IMR-90 (cell line): ENCODE measurements at regions not wholly inside any gene's neighbourhood (a gene's known extent, or its start where the extent isn't known, plus 50 kb on each side); places are given as distances from the start of the nearest gene placed in this dataset.

Experiments
- ATAC-seq: fragments of 200-7000 bp; cut with Tn5 transposase; 2 replicates; pipeline ENCODE4 v1.9.1; 2020; ENCODE audit warnings: low read depth, mild to moderate bottlenecking, moderate library complexity
- BruUV-seq: library from RNA; stranded (reverse); fragments of 400-500 nt; replicated peaks from 2 replicates; lab custom pipeline; 2021; lab: Mats Ljungman, UMichigan
- CTCF ChIA-PET: fragments of 300-600 bp; formaldehyde crosslinking; extraction: SDS; loops from one replicate; lab custom pipeline; 2021; ENCODE audit warnings: antibody characterized with exemption; lab: Yijun Ruan, JAX
- POLR2A ChIA-PET: fragments of 300-600 bp; sonication (Branson Sonifier 250); formaldehyde crosslinking; loops from one replicate; lab custom pipeline; 2022; ENCODE audit warnings: antibody characterized with exemption; ENCODE audit not compliant: unreplicated experiment; lab: Charles Lee
- DNase-seq: peaks from one replicate; pipeline ENCODE4 v3.0.0; 2013
- H2AFZ ChIP-seq: replicated peaks from 2 replicates; pipeline ENCODE3; 2013; ENCODE audit warnings: low read length, mild to moderate bottlenecking; ENCODE audit not compliant: poor library complexity
- H2AK5ac ChIP-seq: 2 replicates; pipeline ENCODE4 v1.6.1; 2013; ENCODE audit warnings: low read depth, low read length, inconsistent platforms
- H2AK9ac ChIP-seq: replicated peaks from 2 replicates; pipeline ENCODE3; 2013; ENCODE audit warnings: mild to moderate bottlenecking, low read depth, low read length, moderate library complexity; ENCODE audit not compliant: poor library complexity
- H2BK120ac ChIP-seq: 2 replicates; pipeline ENCODE4 v1.6.1; 2013; ENCODE audit warnings: low read depth, low read length, inconsistent platforms
- H2BK15ac ChIP-seq: 3 replicates; pipeline ENCODE4 v1.6.1; 2013; ENCODE audit warnings: low read depth, low read length, inconsistent platforms
- H2BK20ac ChIP-seq: 2 replicates; pipeline ENCODE4 v1.6.1; 2013; ENCODE audit warnings: low read depth, mild to moderate bottlenecking, inconsistent platforms, low read length, moderate library complexity
- H2BK5ac ChIP-seq: 2 replicates; pipeline ENCODE4 v1.6.1; 2013; ENCODE audit warnings: mild to moderate bottlenecking, low read depth, low read length, inconsistent platforms; ENCODE audit not compliant: poor library complexity, severe bottlenecking
- H3K14ac ChIP-seq: replicated peaks from 2 replicates; pipeline ENCODE4 v1.6.1; 2013; ENCODE audit warnings: low read depth, low read length, inconsistent platforms
- H3K18ac ChIP-seq: 2 replicates; pipeline ENCODE4 v1.6.1; 2013; ENCODE audit warnings: low read depth, low read length, control low read depth
- H3K23ac ChIP-seq: 2 replicates; pipeline ENCODE4 v1.6.1; 2013; ENCODE audit warnings: low read depth, low read length, inconsistent platforms
- H3K27ac ChIP-seq: 2 replicates; pipeline ENCODE4 v1.5.1; 2013; ENCODE audit warnings: mild to moderate bottlenecking, control low read depth, low read length; ENCODE audit not compliant: insufficient read depth
- H3K27me3 ChIP-seq: 2 replicates; pipeline ENCODE4 v1.6.1; 2013; ENCODE audit warnings: low read length; ENCODE audit not compliant: control insufficient read depth, insufficient read depth
- H3K36me3 ChIP-seq: 2 replicates; pipeline ENCODE4 v1.6.1; 2013; ENCODE audit warnings: low read length, mixed read lengths; ENCODE audit not compliant: control insufficient read depth, insufficient read depth
- H3K4ac ChIP-seq: 2 replicates; pipeline ENCODE4 v1.6.1; 2013; ENCODE audit warnings: low read depth, low read length, inconsistent platforms
- H3K4me1 ChIP-seq: 2 replicates; pipeline ENCODE4 v1.6.1; 2013; ENCODE audit warnings: low read length, mixed read lengths; ENCODE audit not compliant: control insufficient read depth, insufficient read depth
- H3K4me2 ChIP-seq: 2 replicates; pipeline ENCODE4 v1.6.1; 2013; ENCODE audit warnings: low read depth, mild to moderate bottlenecking, control low read depth, low read length, moderate library complexity
- H3K4me3 ChIP-seq: 2 replicates; pipeline ENCODE4 v1.5.1; 2013; ENCODE audit warnings: low read depth, mild to moderate bottlenecking, control low read depth, low read length, moderate library complexity; ENCODE audit not compliant: insufficient read depth
- H3K56ac ChIP-seq: 2 replicates; pipeline ENCODE4 v1.6.1; 2013; ENCODE audit warnings: low read length, inconsistent platforms; ENCODE audit not compliant: insufficient read depth; ENCODE audit errors: extremely low read depth
- H3K79me1 ChIP-seq, 2 experiments: 2 replicates each; pipeline ENCODE4 v1.6.1; 2013; ENCODE audit warnings: low read length in 2 of 2, inconsistent platforms in 1 of 2, low read depth in 1 of 2
- H3K9ac ChIP-seq: 2 replicates; pipeline ENCODE4 v1.6.1; 2013; ENCODE audit warnings: low read depth, low read length, control low read depth
- H3K9me1 ChIP-seq: 2 replicates; pipeline ENCODE4 v1.6.1; 2013; ENCODE audit warnings: low read length, inconsistent platforms; ENCODE audit not compliant: insufficient read depth
- H3K9me3 ChIP-seq: 2 replicates; pipeline ENCODE4 v1.6.1; 2013; ENCODE audit warnings: low read length; ENCODE audit not compliant: control insufficient read depth, insufficient read depth
- H4K20me1 ChIP-seq: 2 replicates; pipeline ENCODE4 v1.6.1; 2013; ENCODE audit warnings: low read length, inconsistent platforms; ENCODE audit not compliant: insufficient read depth
- H4K5ac ChIP-seq: 2 replicates; pipeline ENCODE4 v1.6.1; 2013; ENCODE audit warnings: mild to moderate bottlenecking, low read depth, low read length, control low read depth
- H4K8ac ChIP-seq, 2 experiments: 2 replicates each; pipeline ENCODE4 v1.6.1; 2013; ENCODE audit warnings: low read depth in 2 of 2, low read length in 2 of 2, control low read depth in 1 of 2, inconsistent platforms in 1 of 2
- H4K91ac ChIP-seq: 2 replicates; pipeline ENCODE4 v1.6.1; 2013; ENCODE audit warnings: low read depth, low read length, inconsistent platforms; ENCODE audit not compliant: insufficient read depth
- BHLHE40 ChIP-seq: fragments of 150-350 bp; IDR thresholded peaks from 2 replicates; pipeline ENCODE4 v1.6.1; 2016; ENCODE audit warnings: mild to moderate bottlenecking, low read depth, low read length
- CEBPB ChIP-seq: IDR thresholded peaks from 2 replicates; pipeline ENCODE4 v1.6.1; 2012; ENCODE audit warnings: low read depth, low read length, improper control_type of control experiment
- FOS ChIP-seq: fragments of 150-350 bp; IDR thresholded peaks from 2 replicates; pipeline ENCODE4 v1.6.1; 2016; ENCODE audit warnings: low read depth, low read length
- MAFK ChIP-seq: IDR thresholded peaks from 2 replicates; pipeline ENCODE4 v1.6.1; 2012; ENCODE audit warnings: low read depth, low read length, improper control_type of control experiment
- MAZ ChIP-seq: IDR thresholded peaks from 2 replicates; pipeline ENCODE4 v1.6.1; 2012; ENCODE audit warnings: low read depth, mild to moderate bottlenecking, low read length, improper control_type of control experiment, moderate library complexity, borderline replicate concordance
- MXI1 ChIP-seq: IDR thresholded peaks from 2 replicates; pipeline ENCODE4 v1.6.1; 2012; ENCODE audit warnings: low read depth, mild to moderate bottlenecking, low read length, moderate library complexity, borderline replicate concordance
- NFE2L2 ChIP-seq: fragments of 150-350 bp; IDR thresholded peaks from 2 replicates; pipeline ENCODE4 v1.6.1; 2016; ENCODE audit warnings: low read depth, mild to moderate bottlenecking, low read length
- POLR2A ChIP-seq: IDR thresholded peaks from 2 replicates; pipeline ENCODE4 v1.6.1; 2012; ENCODE audit warnings: mild to moderate bottlenecking, low read depth, low read length
- RAD21 ChIP-seq: IDR thresholded peaks from 2 replicates; pipeline ENCODE4 v1.6.1; 2012; ENCODE audit warnings: low read length, improper control_type of control experiment
- RCOR1 ChIP-seq: IDR thresholded peaks from 2 replicates; pipeline ENCODE4 v1.6.1; 2012; ENCODE audit warnings: mild to moderate bottlenecking, low read length, improper control_type of control experiment; ENCODE audit not compliant: insufficient replicate concordance
- RFX5 ChIP-seq: IDR thresholded peaks from 2 replicates; pipeline ENCODE4 v1.8.0; 2012; ENCODE audit warnings: low read depth, mild to moderate bottlenecking, low read length, moderate library complexity
- SMC3 ChIP-seq: fragments of 150-350 bp; IDR thresholded peaks from 2 replicates; pipeline ENCODE4 v1.6.1; 2016; ENCODE audit warnings: low read depth, mild to moderate bottlenecking, antibody characterized with exemption, low read length, moderate library complexity
- USF2 ChIP-seq: fragments of 150-350 bp; IDR thresholded peaks from 2 replicates; pipeline ENCODE4 v1.6.1; 2017; ENCODE audit warnings: mild to moderate bottlenecking, antibody characterized with exemption, low read length, low read depth
- WGBS, 2 experiments: methylation state at CpG; one replicate each; pipeline versions ENCODE4 v1.1.5 to v1.1.7; 2013; ENCODE audit warnings: missing lambda C conversion rate in 2 of 2; ENCODE audit not compliant: insufficient read length in 1 of 2; ENCODE audit errors: extremely low coverage in 2 of 2; 5-methylcytosine and 5-hydroxymethylcytosine counted together
- dilution Hi-C: fragments of 300-500 bp; cut with HindIII; formaldehyde crosslinking; loops from one replicate; pipeline ENCODE4 v1.14.3; 2018; ENCODE audit warnings: low sequenced_read_pairs; ENCODE audit not compliant: unreplicated experiment
- in situ Hi-C: fragments of 300-500 bp; cut with MboI; formaldehyde crosslinking; loops from 3 replicates; pipeline ENCODE4 v1.14.3; 2019; ENCODE audit warnings: low sequenced_read_pairs, inconsistent platforms, mixed read lengths
- intact Hi-C: fragments of 100-400 bp; cut with micrococcal nuclease; formaldehyde crosslinking; loops from 2 replicates; pipeline ENCODE4 v1.10.0; 2022
- TF ChIP-seq, protein P1 (sequence below): conservative IDR thresholded peaks from 2 replicates; pipeline ENCODE4 v1.5.1; 2012; ENCODE audit warnings: mild to moderate bottlenecking, low read depth, low read length, improper control_type of control experiment

- dilution Hi-C loops (no loop called here), in situ Hi-C loops (loop anchor here (25.0 kb wide), 1 partner anchor 507 kb away; no protein-coding TSS in a partner anchor), intact Hi-C loops (no loop called here)
- H3K4me3 ChIP-seq: no peak overlapping the region
- ChIA-PET POLR2A (no interaction called here), CTCF (no interaction called here)
- ATAC-seq (no peak), DNase-seq (no peak)
- no peak overlapping the region for H3K4ac ChIP-seq
- no peaks in the 10 kb centered on the region for H3K9me1 ChIP-seq
- H3K18ac ChIP-seq: no peak overlapping the region
- no TSS peak for BruUV-seq
- no peak overlapping the region for H2BK120ac ChIP-seq
- H3K9ac ChIP-seq: no peak overlapping the region
- no peaks in the 10 kb centered on the region for H4K20me1 ChIP-seq
- no peak overlapping the region for H3K23ac ChIP-seq
- no peak overlapping the region for H2BK5ac ChIP-seq
- no peaks in the 10 kb centered on the region for H3K27me3 ChIP-seq
- no peak overlapping the region for H3K27ac ChIP-seq
- H3K36me3 ChIP-seq: no peaks in the 10 kb centered on the region
- no peak overlapping the region for H3K14ac ChIP-seq
- peaks cover 4% of the 10 kb centered on the region; the same call in 1 of the 2 replicates for H3K9me3 ChIP-seq
- no peak overlapping the region for H2AK5ac ChIP-seq
- H4K8ac ChIP-seq: no peak overlapping the region
- H2BK15ac ChIP-seq: no peak overlapping the region
- no peak overlapping the region for H2BK20ac ChIP-seq
- no peak overlapping the region for H3K4me2 ChIP-seq
- no peak overlapping the region for H3K56ac ChIP-seq
- no peaks in the 10 kb centered on the region for H3K4me1 ChIP-seq
- TF ChIP-seq MXI1 (no peak), POLR2A (no peak), MAZ (no peak), SMC3 (no peak), RFX5 (no peak), CEBPB (no peak), RAD21 (no peak), USF2 (no peak), RCOR1 (no peak), MAFK (no peak), NFE2L2 (no peak), BHLHE40 (no peak), FOS (no peak)
- TF ChIP-seq, protein P1, sequence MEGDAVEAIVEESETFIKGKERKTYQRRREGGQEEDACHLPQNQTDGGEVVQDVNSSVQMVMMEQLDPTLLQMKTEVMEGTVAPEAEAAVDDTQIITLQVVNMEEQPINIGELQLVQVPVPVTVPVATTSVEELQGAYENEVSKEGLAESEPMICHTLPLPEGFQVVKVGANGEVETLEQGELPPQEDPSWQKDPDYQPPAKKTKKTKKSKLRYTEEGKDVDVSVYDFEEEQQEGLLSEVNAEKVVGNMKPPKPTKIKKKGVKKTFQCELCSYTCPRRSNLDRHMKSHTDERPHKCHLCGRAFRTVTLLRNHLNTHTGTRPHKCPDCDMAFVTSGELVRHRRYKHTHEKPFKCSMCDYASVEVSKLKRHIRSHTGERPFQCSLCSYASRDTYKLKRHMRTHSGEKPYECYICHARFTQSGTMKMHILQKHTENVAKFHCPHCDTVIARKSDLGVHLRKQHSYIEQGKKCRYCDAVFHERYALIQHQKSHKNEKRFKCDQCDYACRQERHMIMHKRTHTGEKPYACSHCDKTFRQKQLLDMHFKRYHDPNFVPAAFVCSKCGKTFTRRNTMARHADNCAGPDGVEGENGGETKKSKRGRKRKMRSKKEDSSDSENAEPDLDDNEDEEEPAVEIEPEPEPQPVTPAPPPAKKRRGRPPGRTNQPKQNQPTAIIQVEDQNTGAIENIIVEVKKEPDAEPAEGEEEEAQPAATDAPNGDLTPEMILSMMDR: no peak
- no peak overlapping the region for H2AFZ ChIP-seq
- WGBS, 2 experiments: 46% methylated on average over 6 of the region's 11 CpGs; no CpG with 5 or more reads in 1 of the 2 experiments
- no peak overlapping the region for H2AK9ac ChIP-seq
- H4K5ac ChIP-seq: no peak overlapping the region
- no peaks in the 10 kb centered on the region for H3K79me1 ChIP-seq
- H4K91ac ChIP-seq: no peak overlapping the region
Measured at GRCh38 chr9:93730217-93730616, 153.8 kb downstream of the PHF2 start.
